ENCODE measurements at regions not wholly inside any gene's neighbourhood (a gene's known extent, or its start where the extent isn't known, plus 50 kb on each side); places are given as distances from the start of the nearest gene placed in this dataset.

- TF ChIP-seq, protein P1, sequence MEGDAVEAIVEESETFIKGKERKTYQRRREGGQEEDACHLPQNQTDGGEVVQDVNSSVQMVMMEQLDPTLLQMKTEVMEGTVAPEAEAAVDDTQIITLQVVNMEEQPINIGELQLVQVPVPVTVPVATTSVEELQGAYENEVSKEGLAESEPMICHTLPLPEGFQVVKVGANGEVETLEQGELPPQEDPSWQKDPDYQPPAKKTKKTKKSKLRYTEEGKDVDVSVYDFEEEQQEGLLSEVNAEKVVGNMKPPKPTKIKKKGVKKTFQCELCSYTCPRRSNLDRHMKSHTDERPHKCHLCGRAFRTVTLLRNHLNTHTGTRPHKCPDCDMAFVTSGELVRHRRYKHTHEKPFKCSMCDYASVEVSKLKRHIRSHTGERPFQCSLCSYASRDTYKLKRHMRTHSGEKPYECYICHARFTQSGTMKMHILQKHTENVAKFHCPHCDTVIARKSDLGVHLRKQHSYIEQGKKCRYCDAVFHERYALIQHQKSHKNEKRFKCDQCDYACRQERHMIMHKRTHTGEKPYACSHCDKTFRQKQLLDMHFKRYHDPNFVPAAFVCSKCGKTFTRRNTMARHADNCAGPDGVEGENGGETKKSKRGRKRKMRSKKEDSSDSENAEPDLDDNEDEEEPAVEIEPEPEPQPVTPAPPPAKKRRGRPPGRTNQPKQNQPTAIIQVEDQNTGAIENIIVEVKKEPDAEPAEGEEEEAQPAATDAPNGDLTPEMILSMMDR (conservative IDR thresholded peaks at IDR 0.05): no peak
- no peak for TF ChIP-seq ZFX (IDR thresholded peaks at IDR 0.05)
These were observed 74.2 kb upstream of the RGPD5 start for GRCh38 chr2:109719871-109720270.

Data from C4-2B (cell line).